Spleen (tissue), 7 donors: ENCODE measurements at regions not wholly inside any gene's neighbourhood (a gene's known extent, or its start where the extent isn't known, plus 50 kb on each side); places are given as distances from the start of the nearest gene placed in this dataset.

Experiments used
- CTCF ChIP-seq, 11 experiments: fragments of 200-600 bp in 7 of 11; fragments of 450-650 bp in 4 of 11; sonication (generic) in 4 of 11; IDR thresholded peaks in 8 of 11; conservative IDR thresholded peaks in 3 of 11; 1 replicate in 7 of 11; 2 replicates in 4 of 11; pipeline versions ENCODE4 v1.4.0 to v1.8.0; 2016 to 2021; ENCODE audit warnings: antibody characterized with exemption in 11 of 11, inconsistent platforms in 4 of 11, mild to moderate bottlenecking in 1 of 11
- POLR2A ChIP-seq, 3 donors: fragments of 450-650 bp; IDR thresholded peaks; one replicate each; pipeline ENCODE4 v1.5.1; 2017; ENCODE audit warnings: antibody characterized with exemption in 3 of 3, mild to moderate bottlenecking in 1 of 3
- POLR2AphosphoS5 ChIP-seq, 3 donors: sonication (generic); formaldehyde crosslinking; IDR thresholded peaks; one replicate each; pipeline ENCODE4 v1.5.1; 2017; ENCODE audit warnings: antibody characterized with exemption in 3 of 3
- donor health status: DM: no; HTN: no; CAD: no; lungs with moderate emphysema.
- donor health status: DM: no; HTN: no; CAD: no.
- donor health status: DM: no; HTN: no; CAD: no.

DNA sequence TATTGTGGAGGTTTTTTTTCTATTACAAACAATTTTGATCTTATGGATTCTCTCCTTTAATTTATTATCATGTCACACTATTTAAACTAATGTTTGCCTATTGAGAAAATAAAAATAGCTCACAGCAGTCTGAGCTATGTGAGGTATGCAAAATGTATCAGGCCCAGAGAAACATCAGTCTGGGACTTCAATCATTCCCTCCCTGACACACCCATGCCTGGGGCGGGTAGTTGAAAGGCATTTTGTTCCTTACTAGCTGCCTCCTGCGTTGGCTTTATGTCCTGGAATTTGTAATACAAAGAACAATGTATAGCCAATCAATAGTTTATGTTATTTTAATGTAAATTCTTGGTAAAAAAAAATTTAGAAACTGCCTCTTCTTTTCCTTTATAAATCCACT, 403.3 kb downstream of the EPM2A start:
- TF ChIP-seq CTCF (IDR thresholded peaks at IDR 0.05 in 8 of 11, conservative IDR thresholded peaks at IDR 0.05 in 3 of 11) (no peak), POLR2AphosphoS5 (IDR thresholded peaks at IDR 0.05) (no peak), POLR2A (IDR thresholded peaks at IDR 0.05) (no peak)
